Body of pancreas (tissue), 4 donors: ENCODE measurements at regions not wholly inside any gene's neighbourhood (a gene's known extent, or its start where the extent isn't known, plus 50 kb on each side); places are given as distances from the start of the nearest gene placed in this dataset.

Experiments used
- CTCF ChIP-seq, 7 experiments: fragments of 450-650 bp in 4 of 7; fragments of 200-600 bp in 3 of 7; sonication (generic) in 3 of 7; IDR thresholded peaks; one replicate each; pipeline ENCODE4 v1.5.1; 2016 to 2019; ENCODE audit warnings: antibody characterized with exemption in 7 of 7
- POLR2A ChIP-seq, 3 donors: fragments of 450-650 bp; IDR thresholded peaks; one replicate each; pipeline ENCODE4 v1.6.1; 2016; ENCODE audit warnings: antibody characterized with exemption in 3 of 3, mild to moderate bottlenecking in 2 of 3

- TF ChIP-seq POLR2A (IDR thresholded peaks at IDR 0.05) (no peak), CTCF (IDR thresholded peaks at IDR 0.05) (no peak)
Measured at GRCh38 chr10:16348891-16349290, 87.9 kb upstream of the PTER start.
